Endodermal cell (in vitro differentiated cells): ENCODE measurements at regions not wholly inside any gene's neighbourhood (a gene's known extent, or its start where the extent isn't known, plus 50 kb on each side); places are given as distances from the start of the nearest gene placed in this dataset.
"Not testable (repeated sequence)": the region's sequence is repeated elsewhere in the genome, so short reads cannot be mapped to it uniquely, and the experiment has no call there.

Experiments
- DNase-seq: peaks from one replicate; pipeline ENCODE4 v3.0.0-alpha.2; 2017
- H3K27ac ChIP-seq: 2 replicates; pipeline ENCODE4 v1.5.1; 2013; ENCODE audit warnings: mild to moderate bottlenecking, low read depth, low read length, moderate library complexity
- H3K27me3 ChIP-seq: 2 replicates; pipeline ENCODE4 v1.6.1; 2013; ENCODE audit warnings: mild to moderate bottlenecking, low read length, moderate library complexity; ENCODE audit not compliant: insufficient read depth, control insufficient read depth, poor library complexity, severe bottlenecking
- H3K36me3 ChIP-seq: 2 replicates; pipeline ENCODE4 v1.7.0; 2013; ENCODE audit warnings: mild to moderate bottlenecking, low read length, moderate library complexity; ENCODE audit not compliant: control insufficient read depth, insufficient read depth
- H3K4me1 ChIP-seq: one replicate; pipeline ENCODE4 v1.7.0; 2013; ENCODE audit warnings: low read length; ENCODE audit not compliant: control insufficient read depth, insufficient read depth
- H3K4me3 ChIP-seq: 2 replicates; pipeline ENCODE4 v1.5.1; 2013; ENCODE audit warnings: mild to moderate bottlenecking, low read length, moderate library complexity
- H3K9ac ChIP-seq: 2 replicates; pipeline ENCODE4 v1.6.1; 2013; ENCODE audit warnings: mild to moderate bottlenecking, low read length, moderate library complexity; ENCODE audit not compliant: poor library complexity, severe bottlenecking; ENCODE audit errors: extremely low read depth
- H3K9me3 ChIP-seq: 2 replicates; pipeline ENCODE4 v1.6.1; 2013; ENCODE audit warnings: mild to moderate bottlenecking, low read length, moderate library complexity; ENCODE audit not compliant: control insufficient read depth
- H3K27ac Mint-ChIP-seq: 2 replicates; pipeline ENCODE4 v1.8.0; 2020; ENCODE audit warnings: mixed read lengths
- H3K27me3 Mint-ChIP-seq: 2 replicates; pipeline ENCODE4 v1.8.0; 2021; ENCODE audit warnings: mild to moderate bottlenecking, mixed read lengths; ENCODE audit not compliant: insufficient read depth
- H3K36me3 Mint-ChIP-seq: 2 replicates; pipeline ENCODE4 v1.8.0; 2020; ENCODE audit warnings: low read depth, mixed read lengths
- H3K4me1 Mint-ChIP-seq: 2 replicates; pipeline ENCODE4 v1.8.0; 2020; ENCODE audit warnings: mixed read lengths
- H3K4me3 Mint-ChIP-seq: 2 replicates; pipeline ENCODE4 v1.8.0; 2020; ENCODE audit warnings: mild to moderate bottlenecking, moderate library complexity, mixed read lengths
- H3K9me3 Mint-ChIP-seq: 2 replicates; pipeline ENCODE4 v1.8.0; 2020; ENCODE audit warnings: mild to moderate bottlenecking, mixed read lengths
- WGBS, 2 experiments: methylation state at CpG; one replicate each; pipeline versions ENCODE4 v1.1.5 to v1.1.7; 2013; ENCODE audit warnings: missing lambda C conversion rate in 2 of 2, mixed read lengths in 1 of 2; ENCODE audit not compliant: insufficient coverage in 1 of 2, insufficient read length in 1 of 2; 5-methylcytosine and 5-hydroxymethylcytosine counted together
- TF ChIP-seq, protein P1 (sequence below): fragments of 200-600 bp; sonication (generic); conservative IDR thresholded peaks from 2 replicates; pipeline ENCODE4 v1.5.0; 2021; ENCODE audit warnings: antibody characterized with exemption, mild to moderate bottlenecking

DNA sequence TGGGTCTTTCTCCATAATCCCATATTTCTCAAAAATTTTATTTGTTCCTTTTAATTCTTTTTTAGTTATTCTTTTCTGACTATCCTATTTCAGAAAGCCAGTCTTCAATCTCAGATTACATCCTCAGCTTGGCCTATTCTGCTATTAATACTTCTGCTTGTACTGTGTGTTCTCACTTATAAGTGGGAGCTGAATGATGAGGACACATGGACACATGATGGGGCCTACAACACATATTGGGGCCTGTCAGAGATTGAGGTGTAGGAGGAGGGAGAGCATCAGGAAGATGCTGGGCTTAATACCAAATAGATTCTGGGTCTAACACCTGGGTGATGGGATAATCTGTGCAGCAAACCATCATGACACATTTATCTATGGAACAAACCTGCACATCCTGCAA is 82.3 kb downstream of the MAGEE1 start:
- TF ChIP-seq, protein P1, sequence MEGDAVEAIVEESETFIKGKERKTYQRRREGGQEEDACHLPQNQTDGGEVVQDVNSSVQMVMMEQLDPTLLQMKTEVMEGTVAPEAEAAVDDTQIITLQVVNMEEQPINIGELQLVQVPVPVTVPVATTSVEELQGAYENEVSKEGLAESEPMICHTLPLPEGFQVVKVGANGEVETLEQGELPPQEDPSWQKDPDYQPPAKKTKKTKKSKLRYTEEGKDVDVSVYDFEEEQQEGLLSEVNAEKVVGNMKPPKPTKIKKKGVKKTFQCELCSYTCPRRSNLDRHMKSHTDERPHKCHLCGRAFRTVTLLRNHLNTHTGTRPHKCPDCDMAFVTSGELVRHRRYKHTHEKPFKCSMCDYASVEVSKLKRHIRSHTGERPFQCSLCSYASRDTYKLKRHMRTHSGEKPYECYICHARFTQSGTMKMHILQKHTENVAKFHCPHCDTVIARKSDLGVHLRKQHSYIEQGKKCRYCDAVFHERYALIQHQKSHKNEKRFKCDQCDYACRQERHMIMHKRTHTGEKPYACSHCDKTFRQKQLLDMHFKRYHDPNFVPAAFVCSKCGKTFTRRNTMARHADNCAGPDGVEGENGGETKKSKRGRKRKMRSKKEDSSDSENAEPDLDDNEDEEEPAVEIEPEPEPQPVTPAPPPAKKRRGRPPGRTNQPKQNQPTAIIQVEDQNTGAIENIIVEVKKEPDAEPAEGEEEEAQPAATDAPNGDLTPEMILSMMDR: no peak
- Histone ChIP-seq H3K27ac (no peak overlapping the region), H3K27me3 (no peaks in the 10 kb centered on the region), H3K4me3 (no peak overlapping the region), H3K9ac (no peak overlapping the region), H3K9me3 (no peaks in the 10 kb centered on the region), H3K4me1 (no peaks in the 10 kb centered on the region), H3K36me3 (no peaks in the 10 kb centered on the region)
- Mint-ChIP-seq H3K36me3 (no peaks in the 10 kb centered on the region), H3K4me3 (no peak overlapping the region), H3K9me3 (peaks cover 55% of the 10 kb centered on the region), H3K4me1 (no peaks in the 10 kb centered on the region), H3K27ac (no peak overlapping the region), H3K27me3 (no peaks in the 10 kb centered on the region)
- no peak for DNase-seq

DNA sequence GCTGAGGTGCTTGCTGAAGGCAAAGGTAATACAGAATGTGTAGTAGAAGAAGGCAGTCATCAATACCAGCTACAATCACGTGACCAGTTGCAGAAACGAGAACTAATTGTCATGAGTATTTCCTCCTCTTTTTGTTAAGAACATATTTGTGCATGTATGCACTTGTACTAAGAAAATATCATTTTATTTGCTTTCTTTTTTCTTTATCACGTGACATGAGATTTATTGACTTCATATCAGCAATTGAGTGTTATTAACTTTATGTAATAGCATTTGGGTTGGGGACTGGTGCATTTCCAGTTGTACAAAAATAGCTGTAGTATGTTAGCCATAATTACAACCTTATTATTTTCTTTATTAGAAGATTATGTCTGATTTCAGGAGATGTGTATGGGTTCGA is 90.0 kb downstream of the MAGEE1 start:
- Histone ChIP-seq H3K27ac (no peak overlapping the region), H3K27me3 (no peaks in the 10 kb centered on the region), H3K4me1 (no peaks in the 10 kb centered on the region), H3K36me3 (no peaks in the 10 kb centered on the region), H3K9me3 (no peaks in the 10 kb centered on the region), H3K4me3 (no peak overlapping the region), H3K9ac (no peak overlapping the region)
- Mint-ChIP-seq H3K4me1 (no peaks in the 10 kb centered on the region), H3K36me3 (no peaks in the 10 kb centered on the region), H3K27ac (no peak overlapping the region), H3K9me3 (peaks cover 61% of the 10 kb centered on the region), H3K4me3 (no peak overlapping the region), H3K27me3 (no peaks in the 10 kb centered on the region)
- TF ChIP-seq, protein P1: no peak
- no peak for DNase-seq
- WGBS, 2 experiments: 80% methylated on average over 3 of the region's 4 CpGs; no CpG with 5 or more reads in 1 of the 2 experiments

- Mint-ChIP-seq H3K27me3 (no peaks in the 10 kb centered on the region), H3K9me3 (peaks cover 84% of the 10 kb centered on the region), H3K4me1 (no peaks in the 10 kb centered on the region), H3K27ac (no peak overlapping the region), H3K4me3 (no peak overlapping the region), H3K36me3 (no peaks in the 10 kb centered on the region)
- no peak overlapping the region for H3K27ac ChIP-seq
- H3K4me1 ChIP-seq: no peaks in the 10 kb centered on the region
- 80 to 93% methylated on average over 1 to 23 of the region's 23 CpGs for WGBS, 2 experiments
- no peak for DNase-seq
- H3K27me3 ChIP-seq: no peaks in the 10 kb centered on the region
- TF ChIP-seq, protein P1: no peak
- H3K36me3 ChIP-seq: no peaks in the 10 kb centered on the region
- H3K9ac ChIP-seq: no peak overlapping the region
- H3K4me3 ChIP-seq: no peak overlapping the region
- no peaks in the 10 kb centered on the region for H3K9me3 ChIP-seq
Measured at GRCh38 chrX:76520273-76521054, 93.0 kb downstream of the MAGEE1 start.

GRCh38 chrX:76535675-76536074 is 108.2 kb downstream of the MAGEE1 start:
- not testable (repeated sequence) for H3K27me3 Mint-ChIP-seq, H3K27ac ChIP-seq, H3K27me3 ChIP-seq, H3K9me3 ChIP-seq, H3K4me3 Mint-ChIP-seq, H3K9ac ChIP-seq, H3K27ac Mint-ChIP-seq, H3K36me3 ChIP-seq, H3K4me1 ChIP-seq, H3K4me3 ChIP-seq, H3K4me1 Mint-ChIP-seq, H3K36me3 Mint-ChIP-seq, DNase-seq
- peaks cover 65% of the 10 kb centered on the region for H3K9me3 Mint-ChIP-seq
- 100% methylated on average over 1 of the region's 2 CpGs; no CpG with 5 or more reads in 1 of the 2 experiments for WGBS, 2 experiments
